ENCODE measurements at regions not wholly inside any gene's neighbourhood (a gene's known extent, or its start where the extent isn't known, plus 50 kb on each side); places are given as distances from the start of the nearest gene placed in this dataset.

- Histone ChIP-seq H3K9me3 (ENCODE audit: control insufficient read depth in 2 of 2, insufficient read depth in 1 of 2, low read depth in 1 of 2, low read length in 1 of 2) (no peaks in the 10 kb centered on the region), H3K4me1 (ENCODE audit: control insufficient read depth in 3 of 3, insufficient read depth in 2 of 3, low read depth in 1 of 3, low read length in 2 of 3) (no peaks in the 10 kb centered on the region), H3K36me3 (ENCODE audit: control insufficient read depth in 3 of 3, insufficient read depth in 2 of 3, low read depth in 1 of 3, low read length in 3 of 3) (no peaks in the 10 kb centered on the region), H3K4me3 (ENCODE audit: low read depth in 1 of 3, low read length in 3 of 3) (no peak overlapping the region), H3K27me3 (ENCODE audit: control insufficient read depth in 3 of 3, insufficient read depth in 3 of 3, low read length in 3 of 3) (no peaks in the 10 kb centered on the region), H3K27ac (ENCODE audit: low read depth in 1 of 3, low read length in 2 of 3) (no peak overlapping the region)
- 51 to 72% (median 55%) methylated on average over 2 of the region's 2 CpGs for WGBS, 3 donors
- DNase-seq, result no peak
- no peak for FAIRE-seq
Observed at GRCh38 chr6:95128439-95128838, 448.9 kb upstream of the MANEA start.

GRCh38 chr6:95128947-95129346, 448.4 kb upstream of the MANEA start:
- Histone ChIP-seq H3K27me3 (ENCODE audit: control insufficient read depth in 3 of 3, insufficient read depth in 3 of 3, low read length in 3 of 3) (no peaks in the 10 kb centered on the region), H3K27ac (ENCODE audit: low read depth in 1 of 3, low read length in 2 of 3) (no peak overlapping the region), H3K4me1 (ENCODE audit: control insufficient read depth in 3 of 3, insufficient read depth in 2 of 3, low read depth in 1 of 3, low read length in 2 of 3) (no peaks in the 10 kb centered on the region), H3K9me3 (ENCODE audit: control insufficient read depth in 2 of 2, insufficient read depth in 1 of 2, low read depth in 1 of 2, low read length in 1 of 2) (no peaks in the 10 kb centered on the region), H3K36me3 (ENCODE audit: control insufficient read depth in 3 of 3, insufficient read depth in 2 of 3, low read depth in 1 of 3, low read length in 3 of 3) (no peaks in the 10 kb centered on the region), H3K4me3 (ENCODE audit: low read depth in 1 of 3, low read length in 3 of 3) (no peak overlapping the region)
- DNase-seq, result no peak
- 62 to 81% (median 76%) methylated on average over 2 of the region's 2 CpGs for WGBS, 3 donors
- FAIRE-seq, result no peak

- WGBS, 3 donors, result 19 to 40% (median 28%) methylated on average over 5 of the region's 5 CpGs
- FAIRE-seq (no peak), DNase-seq (no peak)
- Histone ChIP-seq H3K36me3 (ENCODE audit: control insufficient read depth in 3 of 3, insufficient read depth in 2 of 3, low read depth in 1 of 3, low read length in 3 of 3) (no peaks in the 10 kb centered on the region), H3K4me1 (ENCODE audit: control insufficient read depth in 3 of 3, insufficient read depth in 2 of 3, low read depth in 1 of 3, low read length in 2 of 3) (no peaks in the 10 kb centered on the region), H3K27ac (ENCODE audit: low read depth in 1 of 3, low read length in 2 of 3) (no peak overlapping the region), H3K9me3 (ENCODE audit: control insufficient read depth in 2 of 2, insufficient read depth in 1 of 2, low read depth in 1 of 2, low read length in 1 of 2) (no peaks in the 10 kb centered on the region), H3K27me3 (ENCODE audit: control insufficient read depth in 3 of 3, insufficient read depth in 3 of 3, low read length in 3 of 3) (no peaks in the 10 kb centered on the region), H3K4me3 (ENCODE audit: low read depth in 1 of 3, low read length in 3 of 3) (no peak overlapping the region)
Observed at GRCh38 chr6:95133578-95133977, 443.8 kb upstream of the MANEA start.

- FAIRE-seq (no peak), DNase-seq (no peak)
- Histone ChIP-seq H3K9me3 (ENCODE audit: control insufficient read depth in 2 of 2, insufficient read depth in 1 of 2, low read depth in 1 of 2, low read length in 1 of 2) (no peaks in the 10 kb centered on the region), H3K4me1 (ENCODE audit: control insufficient read depth in 3 of 3, insufficient read depth in 2 of 3, low read depth in 1 of 3, low read length in 2 of 3) (no peaks in the 10 kb centered on the region), H3K27ac (ENCODE audit: low read depth in 1 of 3, low read length in 2 of 3) (no peak overlapping the region), H3K27me3 (ENCODE audit: control insufficient read depth in 3 of 3, insufficient read depth in 3 of 3, low read length in 3 of 3) (no peaks in the 10 kb centered on the region), H3K36me3 (ENCODE audit: control insufficient read depth in 3 of 3, insufficient read depth in 2 of 3, low read depth in 1 of 3, low read length in 3 of 3) (no peaks in the 10 kb centered on the region), H3K4me3 (ENCODE audit: low read depth in 1 of 3, low read length in 3 of 3) (no peak overlapping the region)
- WGBS, 3 donors, result 50 to 80% (median 60%) methylated on average over 1 of the region's 1 CpG
Observed at GRCh38 chr6:95135182-95135581, 442.2 kb upstream of the MANEA start.

- H3K4me3 ChIP-seq (ENCODE audit: low read depth in 1 of 3, low read length in 3 of 3), result no peak overlapping the region
- FAIRE-seq, result no peak
- no peaks in the 10 kb centered on the region for H3K36me3 ChIP-seq (ENCODE audit: control insufficient read depth in 3 of 3, insufficient read depth in 2 of 3, low read depth in 1 of 3, low read length in 3 of 3)
- no peaks in the 10 kb centered on the region for H3K4me1 ChIP-seq (ENCODE audit: control insufficient read depth in 3 of 3, insufficient read depth in 2 of 3, low read depth in 1 of 3, low read length in 2 of 3)
- no peak overlapping the region for H3K27ac ChIP-seq (ENCODE audit: low read depth in 1 of 3, low read length in 2 of 3)
- DNase-seq, result no peak
- WGBS, 3 donors, result 83 to 88% (median 84%) methylated on average over 2 of the region's 2 CpGs
- no peaks in the 10 kb centered on the region for H3K9me3 ChIP-seq (ENCODE audit: control insufficient read depth in 2 of 2, insufficient read depth in 1 of 2, low read depth in 1 of 2, low read length in 1 of 2)
- no peaks in the 10 kb centered on the region for H3K27me3 ChIP-seq (ENCODE audit: control insufficient read depth in 3 of 3, insufficient read depth in 3 of 3, low read length in 3 of 3)
Observed at GRCh38 chr6:95142101-95142500, 435.2 kb upstream of the MANEA start.

- H3K27me3 ChIP-seq (ENCODE audit: control insufficient read depth in 3 of 3, insufficient read depth in 3 of 3, low read length in 3 of 3), result no peaks in the 10 kb centered on the region
- no peaks in the 10 kb centered on the region for H3K9me3 ChIP-seq (ENCODE audit: control insufficient read depth in 2 of 2, insufficient read depth in 1 of 2, low read depth in 1 of 2, low read length in 1 of 2)
- H3K27ac ChIP-seq (ENCODE audit: low read depth in 1 of 3, low read length in 2 of 3), result no peak overlapping the region
- H3K4me1 ChIP-seq (ENCODE audit: control insufficient read depth in 3 of 3, insufficient read depth in 2 of 3, low read depth in 1 of 3, low read length in 2 of 3), result no peaks in the 10 kb centered on the region
- 21 to 45% (median 21%) methylated on average over 1 of the region's 1 CpG for WGBS, 3 donors
- DNase-seq (no peak), FAIRE-seq (no peak)
- H3K4me3 ChIP-seq (ENCODE audit: low read depth in 1 of 3, low read length in 3 of 3), result no peak overlapping the region
- no peaks in the 10 kb centered on the region for H3K36me3 ChIP-seq (ENCODE audit: control insufficient read depth in 3 of 3, insufficient read depth in 2 of 3, low read depth in 1 of 3, low read length in 3 of 3)
Observed at GRCh38 chr6:95142661-95143335, 434.5 kb upstream of the MANEA start.

GRCh38 chr6:95143408-95144180, 433.7 kb upstream of the MANEA start:
- H3K27ac ChIP-seq (ENCODE audit: low read depth in 1 of 3, low read length in 2 of 3), result no peak overlapping the region
- no peaks in the 10 kb centered on the region for H3K9me3 ChIP-seq (ENCODE audit: control insufficient read depth in 2 of 2, insufficient read depth in 1 of 2, low read depth in 1 of 2, low read length in 1 of 2)
- FAIRE-seq, result no peak
- H3K27me3 ChIP-seq (ENCODE audit: control insufficient read depth in 3 of 3, insufficient read depth in 3 of 3, low read length in 3 of 3), result no peaks in the 10 kb centered on the region
- no peaks in the 10 kb centered on the region for H3K36me3 ChIP-seq (ENCODE audit: control insufficient read depth in 3 of 3, insufficient read depth in 2 of 3, low read depth in 1 of 3, low read length in 3 of 3)
- no peak for DNase-seq
- H3K4me1 ChIP-seq (ENCODE audit: control insufficient read depth in 3 of 3, insufficient read depth in 2 of 3, low read depth in 1 of 3, low read length in 2 of 3), result no peaks in the 10 kb centered on the region
- WGBS, 3 donors, result 35 to 54% (median 40%) methylated on average over 5 of the region's 5 CpGs
- no peak overlapping the region for H3K4me3 ChIP-seq (ENCODE audit: low read depth in 1 of 3, low read length in 3 of 3)

GRCh38 chr6:95145457-95145856, 431.9 kb upstream of the MANEA start:
- Histone ChIP-seq H3K27me3 (ENCODE audit: control insufficient read depth in 3 of 3, insufficient read depth in 3 of 3, low read length in 3 of 3) (no peaks in the 10 kb centered on the region), H3K36me3 (ENCODE audit: control insufficient read depth in 3 of 3, insufficient read depth in 2 of 3, low read depth in 1 of 3, low read length in 3 of 3) (no peaks in the 10 kb centered on the region), H3K27ac (ENCODE audit: low read depth in 1 of 3, low read length in 2 of 3) (no peak overlapping the region), H3K4me3 (ENCODE audit: low read depth in 1 of 3, low read length in 3 of 3) (no peak overlapping the region), H3K9me3 (ENCODE audit: control insufficient read depth in 2 of 2, insufficient read depth in 1 of 2, low read depth in 1 of 2, low read length in 1 of 2) (no peaks in the 10 kb centered on the region), H3K4me1 (ENCODE audit: control insufficient read depth in 3 of 3, insufficient read depth in 2 of 3, low read depth in 1 of 3, low read length in 2 of 3) (no peaks in the 10 kb centered on the region)
- DNase-seq (no peak), FAIRE-seq (no peak)
- 31 to 43% (median 39%) methylated on average over 1 of the region's 1 CpG for WGBS, 3 donors

GRCh38 chr6:95159557-95159956, 417.8 kb upstream of the MANEA start:
- Histone ChIP-seq H3K9me3 (ENCODE audit: control insufficient read depth in 2 of 2, insufficient read depth in 1 of 2, low read depth in 1 of 2, low read length in 1 of 2) (no peaks in the 10 kb centered on the region), H3K4me3 (ENCODE audit: low read depth in 1 of 3, low read length in 3 of 3) (no peak overlapping the region), H3K27ac (ENCODE audit: low read depth in 1 of 3, low read length in 2 of 3) (no peak overlapping the region), H3K4me1 (ENCODE audit: control insufficient read depth in 3 of 3, insufficient read depth in 2 of 3, low read depth in 1 of 3, low read length in 2 of 3) (no peaks in the 10 kb centered on the region), H3K36me3 (ENCODE audit: control insufficient read depth in 3 of 3, insufficient read depth in 2 of 3, low read depth in 1 of 3, low read length in 3 of 3) (no peaks in the 10 kb centered on the region), H3K27me3 (ENCODE audit: control insufficient read depth in 3 of 3, insufficient read depth in 3 of 3, low read length in 3 of 3) (no peaks in the 10 kb centered on the region)
- DNase-seq (no peak), FAIRE-seq (no peak)

Data from small intestine (tissue), 7 donors.